DMS53 (cell line): ENCODE measurements at regions not wholly inside any gene's neighbourhood (a gene's known extent, or its start where the extent isn't known, plus 50 kb on each side); places are given as distances from the start of the nearest gene placed in this dataset.
"Not testable (repeated sequence)": the region's sequence is repeated elsewhere in the genome, so short reads cannot be mapped to it uniquely, and the experiment has no call there.

Source experiments
- DNase-seq: peaks from one replicate; lab custom pipeline; 2025; lab: John Stamatoyannopoulos, UW

GRCh38 chr17:77341069-77341541 lies 200.3 kb downstream of the SEC14L1 start:
- DNase-seq: no peak

- not testable (repeated sequence) for DNase-seq
These were observed 201.9 kb downstream of the SEC14L1 start for GRCh38 chr17:77342656-77342990.

GRCh38 chr17:77343031-77343800 lies 202.4 kb downstream of the SEC14L1 start:
- no peak for DNase-seq

- no peak for DNase-seq
These were observed 203.3 kb downstream of the SEC14L1 start for GRCh38 chr17:77344038-77344437.

- no peak for DNase-seq
These were observed 204.6 kb downstream of the SEC14L1 start for GRCh38 chr17:77345260-77345910.

- no peak for DNase-seq
These were observed 206.0 kb downstream of the SEC14L1 start for GRCh38 chr17:77346765-77347164.

- no peak for DNase-seq
These were observed 206.8 kb downstream of the SEC14L1 start for GRCh38 chr17:77347544-77347943.

GRCh38 chr17:77349976-77350830 lies 209.4 kb downstream of the SEC14L1 start:
- DNase-seq: no peak

- DNase-seq: no peak
These were observed 211.7 kb downstream of the SEC14L1 start for GRCh38 chr17:77352441-77352840.

- DNase-seq: no peak
These were observed 212.2 kb downstream of the SEC14L1 start for GRCh38 chr17:77352996-77353395.

GRCh38 chr17:77353684-77354419 lies 213.1 kb downstream of the SEC14L1 start:
- no peak for DNase-seq

GRCh38 chr17:77354420-77354669 lies 213.6 kb downstream of the SEC14L1 start:
- DNase-seq: no peak

- DNase-seq: no peak
These were observed 214.1 kb downstream of the SEC14L1 start for GRCh38 chr17:77354670-77355455.

- DNase-seq: peak; percentile 72
These were observed 215.4 kb downstream of the SEC14L1 start for GRCh38 chr17:77356109-77356689.

- DNase-seq: peak; percentile 62
These were observed 216.0 kb downstream of the SEC14L1 start for GRCh38 chr17:77356690-77357201.

GRCh38 chr17:77358801-77359200 lies 218.0 kb downstream of the SEC14L1 start:
- no peak for DNase-seq

GRCh38 chr17:77359236-77359635 lies 218.5 kb downstream of the SEC14L1 start:
- DNase-seq: no peak

- no peak for DNase-seq
These were observed 221.3 kb downstream of the SEC14L1 start for GRCh38 chr17:77361986-77362620.

- DNase-seq: no peak
These were observed 223.1 kb downstream of the SEC14L1 start for GRCh38 chr17:77363821-77364361.

- no peak for DNase-seq
These were observed 223.7 kb downstream of the SEC14L1 start for GRCh38 chr17:77364381-77364911.
